PC-9 (cell line): ENCODE measurements at regions not wholly inside any gene's neighbourhood (a gene's known extent, or its start where the extent isn't known, plus 50 kb on each side); places are given as distances from the start of the nearest gene placed in this dataset.

Experiments
- BruUV-seq: library from RNA; stranded (reverse); fragments of 400-500 nt; replicated peaks from 2 replicates; lab custom pipeline; 2021; lab: Mats Ljungman, UMichigan
- CTCF ChIA-PET: fragments of 300-600 bp; sonication (Branson Sonifier 250); formaldehyde crosslinking; loops from one replicate; lab custom pipeline; 2022; ENCODE audit warnings: antibody characterized with exemption; lab: Charles Lee
- POLR2A ChIA-PET: fragments of 300-600 bp; sonication (Branson Sonifier 250); formaldehyde crosslinking; loops from one replicate; lab custom pipeline; 2022; ENCODE audit warnings: antibody characterized with exemption; ENCODE audit not compliant: unreplicated experiment; lab: Charles Lee
- DNase-seq, 2 experiments: peaks; one replicate each; pipeline versions ENCODE4 v3.0.0 to v3.0.0-alpha.2; 2015 to 2022; ENCODE audit warnings: mixed read lengths in 1 of 2
- H2AFZ ChIP-seq: fragments of 200-600 bp; sonication (generic); 2 replicates; pipeline ENCODE4 v1.8.1; 2017; ENCODE audit warnings: antibody characterized with exemption
- H3F3A ChIP-seq: fragments of 200-600 bp; sonication (generic); 2 replicates; pipeline ENCODE4 v1.8.1; 2017; ENCODE audit warnings: antibody characterized with exemption, mild to moderate bottlenecking, low read depth; ENCODE audit not compliant: insufficient read depth
- H3K27ac ChIP-seq: fragments of 200-600 bp; sonication (generic); 2 replicates; pipeline ENCODE4 v1.6.1; 2016; ENCODE audit warnings: mixed run types
- H3K27me3 ChIP-seq: fragments of 200-600 bp; sonication (generic); 2 replicates; pipeline ENCODE4 v1.6.1; 2016; ENCODE audit warnings: low read depth, mixed run types; ENCODE audit not compliant: insufficient read depth
- H3K36me3 ChIP-seq: fragments of 200-600 bp; sonication (generic); 2 replicates; pipeline ENCODE4 v1.6.1; 2016; ENCODE audit warnings: low read depth, mixed run types
- H3K4me1 ChIP-seq: fragments of 200-600 bp; sonication (generic); replicated peaks from 2 replicates; pipeline ENCODE4 v1.6.1; 2016; ENCODE audit warnings: mixed run types; ENCODE audit not compliant: insufficient read depth
- H3K4me2 ChIP-seq: fragments of 200-600 bp; sonication (generic); 2 replicates; pipeline ENCODE4 v1.6.1; 2017; ENCODE audit warnings: mixed run types
- H3K4me3 ChIP-seq: fragments of 200-600 bp; sonication (generic); 2 replicates; pipeline ENCODE4 v1.6.1; 2016; ENCODE audit warnings: mixed run types
- H3K79me2 ChIP-seq: fragments of 200-600 bp; sonication (generic); 2 replicates; pipeline ENCODE4 v1.6.1; 2017; ENCODE audit warnings: low read depth, mixed run types
- H3K9me2 ChIP-seq: fragments of 200-600 bp; sonication (generic); 2 replicates; pipeline ENCODE4 v1.8.1; 2017; ENCODE audit warnings: mild to moderate bottlenecking; ENCODE audit not compliant: insufficient read depth
- H3K9me3 ChIP-seq: fragments of 200-600 bp; sonication (generic); 2 replicates; pipeline ENCODE4 v1.8.1; 2016; ENCODE audit warnings: low read depth; ENCODE audit not compliant: insufficient read depth
- H4K20me1 ChIP-seq: fragments of 200-600 bp; sonication (generic); 2 replicates; pipeline ENCODE4 v1.8.1; 2017; ENCODE audit not compliant: insufficient read depth
- EZH2 ChIP-seq: fragments of 200-600 bp; sonication (generic); IDR thresholded peaks from 2 replicates; pipeline ENCODE4 v1.8.0; 2017; ENCODE audit warnings: antibody characterized with exemption, low read depth
- intact Hi-C: fragments of 100-400 bp; cut with micrococcal nuclease; formaldehyde crosslinking; loops from one replicate; pipeline ENCODE4 v1.10.0; 2022; ENCODE audit not compliant: unreplicated experiment
- TF ChIP-seq, protein P1 (sequence below): fragments of 200-600 bp; sonication (generic); conservative IDR thresholded peaks from 2 replicates; pipeline ENCODE4 v1.6.1; 2017; ENCODE audit warnings: mixed run types, antibody characterized with exemption, mild to moderate bottlenecking, moderate library complexity

DNA sequence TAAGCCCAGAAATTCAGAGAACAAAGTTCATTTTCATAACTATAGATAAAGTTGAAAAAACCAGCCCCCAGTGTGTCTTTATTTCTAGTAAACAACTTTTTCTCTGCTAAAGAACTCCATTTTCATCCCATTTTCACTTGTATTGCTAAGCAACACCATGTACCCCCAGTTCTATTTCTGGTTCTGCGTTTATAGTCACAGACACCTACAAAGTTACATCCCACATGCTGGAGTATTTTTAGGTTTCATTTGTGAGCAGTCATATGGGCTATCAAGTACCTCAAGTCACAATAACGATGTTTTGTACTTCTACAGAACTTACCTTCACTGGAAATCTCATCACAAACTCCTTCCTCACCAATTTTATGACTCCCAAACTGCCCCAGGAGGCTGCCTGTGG lies 236.5 kb downstream of the RSL24D1 start:
- CTCF ChIA-PET: no interaction called here
- no peaks in the 10 kb centered on the region for H3K9me3 ChIP-seq
- no peaks in the 10 kb centered on the region for H4K20me1 ChIP-seq
- H3K36me3 ChIP-seq: no peaks in the 10 kb centered on the region
- H3K27ac ChIP-seq: no peak overlapping the region
- TF ChIP-seq, protein P1, sequence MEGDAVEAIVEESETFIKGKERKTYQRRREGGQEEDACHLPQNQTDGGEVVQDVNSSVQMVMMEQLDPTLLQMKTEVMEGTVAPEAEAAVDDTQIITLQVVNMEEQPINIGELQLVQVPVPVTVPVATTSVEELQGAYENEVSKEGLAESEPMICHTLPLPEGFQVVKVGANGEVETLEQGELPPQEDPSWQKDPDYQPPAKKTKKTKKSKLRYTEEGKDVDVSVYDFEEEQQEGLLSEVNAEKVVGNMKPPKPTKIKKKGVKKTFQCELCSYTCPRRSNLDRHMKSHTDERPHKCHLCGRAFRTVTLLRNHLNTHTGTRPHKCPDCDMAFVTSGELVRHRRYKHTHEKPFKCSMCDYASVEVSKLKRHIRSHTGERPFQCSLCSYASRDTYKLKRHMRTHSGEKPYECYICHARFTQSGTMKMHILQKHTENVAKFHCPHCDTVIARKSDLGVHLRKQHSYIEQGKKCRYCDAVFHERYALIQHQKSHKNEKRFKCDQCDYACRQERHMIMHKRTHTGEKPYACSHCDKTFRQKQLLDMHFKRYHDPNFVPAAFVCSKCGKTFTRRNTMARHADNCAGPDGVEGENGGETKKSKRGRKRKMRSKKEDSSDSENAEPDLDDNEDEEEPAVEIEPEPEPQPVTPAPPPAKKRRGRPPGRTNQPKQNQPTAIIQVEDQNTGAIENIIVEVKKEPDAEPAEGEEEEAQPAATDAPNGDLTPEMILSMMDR: no peak
- TF ChIP-seq EZH2: no peak
- no peak overlapping the region for H3K4me2 ChIP-seq
- no peaks in the 10 kb centered on the region for H3K9me2 ChIP-seq
- H3F3A ChIP-seq: no peaks in the 10 kb centered on the region
- intact Hi-C loops: no loop called here
- H3K4me3 ChIP-seq: no peak overlapping the region
- no peaks in the 10 kb centered on the region for H3K4me1 ChIP-seq
- BruUV-seq: no TSS peak
- POLR2A ChIA-PET: no interaction called here
- no peaks in the 10 kb centered on the region for H3K79me2 ChIP-seq
- no peaks in the 10 kb centered on the region for H3K27me3 ChIP-seq
- DNase-seq: no peak
- no peak overlapping the region for H2AFZ ChIP-seq

DNA sequence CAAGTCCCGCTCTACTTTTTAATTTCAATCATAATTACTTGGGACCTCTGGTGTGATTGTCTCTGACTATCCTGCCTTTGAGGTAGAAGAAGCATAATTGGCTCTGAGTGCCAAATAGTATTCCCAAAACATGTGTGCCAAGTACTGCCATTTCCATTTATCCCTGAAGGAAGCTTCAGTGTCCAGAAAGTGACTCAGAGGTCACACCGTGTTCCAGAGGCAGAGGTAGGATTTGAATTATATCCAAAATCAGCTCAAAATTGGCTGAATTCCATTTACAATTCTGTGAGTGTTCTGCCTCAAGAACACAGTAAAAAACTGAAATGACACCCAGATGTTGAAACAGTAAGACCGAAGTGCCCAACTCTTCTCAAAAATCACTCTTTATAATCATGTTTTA lies 255.3 kb downstream of the RSL24D1 start:
- Histone ChIP-seq H3F3A (no peaks in the 10 kb centered on the region), H3K4me1 (no peaks in the 10 kb centered on the region), H3K9me2 (no peaks in the 10 kb centered on the region), H3K27me3 (peaks cover 4% of the 10 kb centered on the region; the same call in 1 of the 2 replicates), H3K36me3 (no peaks in the 10 kb centered on the region), H3K9me3 (no peaks in the 10 kb centered on the region), H4K20me1 (no peaks in the 10 kb centered on the region), H3K4me2 (no peak overlapping the region), H3K4me3 (no peak overlapping the region), H3K27ac (no peak overlapping the region), H2AFZ (no peak overlapping the region), H3K79me2 (no peaks in the 10 kb centered on the region)
- no peak for TF ChIP-seq EZH2
- TF ChIP-seq, protein P1: no peak
- ChIA-PET POLR2A (no interaction called here), CTCF (no interaction called here)
- intact Hi-C loops: no loop called here
- no peak for DNase-seq
- BruUV-seq: no TSS peak

DNA sequence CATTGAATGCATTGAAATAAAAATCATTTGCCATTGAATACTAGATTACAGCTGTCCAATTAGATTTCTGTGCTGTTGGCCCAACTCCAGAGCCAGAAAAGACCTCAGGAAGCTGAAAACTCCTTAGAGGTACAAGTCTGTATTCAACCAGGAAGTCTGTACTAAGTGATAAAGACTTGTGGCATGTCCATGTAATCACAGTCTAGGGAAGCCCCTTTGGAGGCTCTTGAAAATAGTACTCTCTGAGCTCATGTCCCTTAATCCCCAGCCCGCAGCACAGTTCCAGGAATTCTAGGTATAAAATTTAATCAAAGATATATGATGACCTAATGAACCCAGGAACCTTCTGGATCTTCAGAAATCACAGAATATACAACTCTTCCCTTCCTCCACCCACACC lies 279.4 kb downstream of the RSL24D1 start:
- no peaks in the 10 kb centered on the region for H3F3A ChIP-seq
- no peak overlapping the region for H3K27ac ChIP-seq
- TF ChIP-seq EZH2: no peak
- H3K4me2 ChIP-seq: no peak overlapping the region
- intact Hi-C loops: no loop called here
- H3K4me1 ChIP-seq: no peaks in the 10 kb centered on the region
- H3K79me2 ChIP-seq: no peaks in the 10 kb centered on the region
- H2AFZ ChIP-seq: no peak overlapping the region
- H3K27me3 ChIP-seq: no peaks in the 10 kb centered on the region
- DNase-seq: no peak
- no peaks in the 10 kb centered on the region for H4K20me1 ChIP-seq
- BruUV-seq: no TSS peak
- H3K4me3 ChIP-seq: no peak overlapping the region
- ChIA-PET CTCF (no interaction called here), POLR2A (no interaction called here)
- no peaks in the 10 kb centered on the region for H3K9me2 ChIP-seq
- H3K9me3 ChIP-seq: no peaks in the 10 kb centered on the region
- H3K36me3 ChIP-seq: no peaks in the 10 kb centered on the region

DNA sequence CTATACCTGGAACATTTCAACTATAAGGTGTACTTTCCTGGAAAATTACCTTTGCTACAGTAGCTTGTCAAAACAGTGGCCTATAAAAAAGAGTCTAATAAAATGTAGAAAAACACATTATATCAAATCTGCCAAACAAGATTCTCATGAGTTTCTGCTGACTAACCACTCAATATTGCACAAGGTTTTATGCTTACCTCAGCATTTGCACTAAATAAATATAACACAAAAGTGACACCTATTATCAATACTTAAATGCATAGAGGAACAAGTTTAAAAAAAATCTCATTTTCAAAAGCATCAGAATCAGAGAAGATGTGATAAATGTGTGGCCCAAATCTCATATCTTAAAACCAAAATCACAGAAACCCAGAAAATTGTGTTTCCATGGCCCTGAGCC lies 281.4 kb downstream of the RSL24D1 start:
- DNase-seq: no peak
- intact Hi-C loops: no loop called here

More for the DNA sequence above, 281.4 kb downstream of the RSL24D1 start:
- CTCF ChIA-PET: no interaction called here
- no peaks in the 10 kb centered on the region for H3K79me2 ChIP-seq
- no peak overlapping the region for H3K4me3 ChIP-seq
- BruUV-seq: no TSS peak
- H3K36me3 ChIP-seq: no peaks in the 10 kb centered on the region
- TF ChIP-seq EZH2: no peak
- TF ChIP-seq, protein P1: no peak
- H3K4me1 ChIP-seq: no peaks in the 10 kb centered on the region
- H2AFZ ChIP-seq: no peak overlapping the region
- H3K9me2 ChIP-seq: no peaks in the 10 kb centered on the region
- H4K20me1 ChIP-seq: no peaks in the 10 kb centered on the region
- H3K4me2 ChIP-seq: no peak overlapping the region
- no peaks in the 10 kb centered on the region for H3K27me3 ChIP-seq
- H3K9me3 ChIP-seq: no peaks in the 10 kb centered on the region
- POLR2A ChIA-PET: no interaction called here
- H3K27ac ChIP-seq: no peak overlapping the region
- no peaks in the 10 kb centered on the region for H3F3A ChIP-seq
